HG03432 (cell line): ENCODE measurements at regions not wholly inside any gene's neighbourhood (a gene's known extent, or its start where the extent isn't known, plus 50 kb on each side); places are given as distances from the start of the nearest gene placed in this dataset.

ENCODE experiments used
- ATAC-seq: cut with Tn5 transposase; IDR thresholded peaks from one replicate; pipeline ENCODE4 v1.9.1; 2021; ENCODE audit warnings: mild to moderate bottlenecking, moderate library complexity; ENCODE audit not compliant: unreplicated experiment

DNA sequence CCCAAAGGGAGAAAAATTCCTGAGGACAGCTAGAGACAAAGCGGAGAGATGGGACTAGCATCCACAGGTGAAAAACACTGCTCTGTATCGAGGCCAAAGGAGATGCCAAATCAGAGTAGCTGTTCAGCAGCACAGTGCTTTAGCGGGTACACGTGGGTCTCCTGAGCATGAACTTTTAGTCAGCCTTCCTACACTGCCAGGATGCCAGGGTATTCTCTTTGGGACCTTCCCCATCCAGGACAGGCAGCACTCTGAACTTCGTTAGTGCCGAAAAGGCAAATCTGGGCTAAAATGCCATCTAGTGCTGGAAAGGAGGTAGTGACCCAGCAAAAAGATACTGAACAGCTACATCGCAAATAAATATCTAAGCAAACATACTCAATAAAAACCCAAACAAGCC lies 64.9 kb downstream of the C6orf58 start:
- peak; percentile 84 for ATAC-seq
